ENCODE measurements at regions not wholly inside any gene's neighbourhood (a gene's known extent, or its start where the extent isn't known, plus 50 kb on each side); places are given as distances from the start of the nearest gene placed in this dataset.
"Not testable (repeated sequence)": the region's sequence is repeated elsewhere in the genome, so short reads cannot be mapped to it uniquely, and the experiment has no call there.

DNA sequence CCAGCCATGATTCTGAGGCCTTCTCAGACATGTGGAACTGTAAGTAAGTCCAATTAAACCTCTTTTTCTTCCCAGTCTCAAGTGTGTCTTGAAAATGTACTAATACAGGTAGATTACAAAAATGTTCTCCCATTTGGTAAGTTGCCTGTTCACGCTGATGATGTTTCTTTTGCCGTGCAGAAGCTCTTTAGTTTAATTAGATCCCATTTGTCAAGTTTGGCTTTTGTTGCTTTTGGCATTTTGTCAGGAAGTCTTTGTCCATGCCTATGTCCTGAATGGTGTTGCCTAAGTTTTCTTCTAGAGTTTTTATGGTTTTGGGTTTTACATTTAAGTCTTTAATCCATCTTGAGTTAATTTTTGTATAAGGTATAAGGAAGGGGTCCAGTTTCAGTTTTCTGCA is 712.5 kb upstream of the ZNF608 start:
- H3K27ac ChIP-seq (ENCODE audit: low read depth); H3K4me3 ChIP-seq (ENCODE audit: low read depth, low read length); H3K4me1 ChIP-seq (ENCODE audit: insufficient read depth); DNase-seq (ENCODE audit: extremely low spot score); H3K36me3 ChIP-seq (ENCODE audit: insufficient read depth): not testable (repeated sequence)
- WGBS, result 94% methylated on average over 2 of the region's 2 CpGs

DNA sequence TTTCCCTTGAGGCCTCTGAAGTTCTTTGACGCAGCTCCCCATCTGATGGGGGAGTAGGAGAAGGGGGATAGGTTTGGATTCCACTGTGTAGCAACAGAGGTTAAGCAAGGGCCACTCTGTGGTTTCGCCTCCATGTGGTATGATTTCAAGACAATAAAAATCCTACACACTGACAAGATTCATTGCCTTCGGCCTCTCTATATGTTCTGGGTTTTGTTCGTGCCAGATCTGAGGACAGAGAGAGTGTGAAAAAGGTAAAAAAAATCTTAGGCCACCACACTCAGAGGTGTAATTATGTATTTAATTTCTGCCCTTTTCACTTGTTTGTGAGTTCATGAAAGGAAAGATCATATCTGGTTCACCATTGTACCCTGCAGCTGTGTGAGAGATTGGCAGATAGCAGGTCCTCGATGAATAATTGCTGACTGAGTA is 715.2 kb upstream of the ZNF608 start:
- Histone ChIP-seq H3K36me3 (ENCODE audit: insufficient read depth) (no peaks in the 10 kb centered on the region), H3K4me3 (ENCODE audit: low read depth, low read length) (no peak overlapping the region), H3K27ac (ENCODE audit: low read depth) (no peak overlapping the region), H3K4me1 (ENCODE audit: insufficient read depth) (no peaks in the 10 kb centered on the region)
- no peak for DNase-seq (ENCODE audit: extremely low spot score)
- WGBS, result 88% methylated on average over 5 of the region's 5 CpGs

DNA sequence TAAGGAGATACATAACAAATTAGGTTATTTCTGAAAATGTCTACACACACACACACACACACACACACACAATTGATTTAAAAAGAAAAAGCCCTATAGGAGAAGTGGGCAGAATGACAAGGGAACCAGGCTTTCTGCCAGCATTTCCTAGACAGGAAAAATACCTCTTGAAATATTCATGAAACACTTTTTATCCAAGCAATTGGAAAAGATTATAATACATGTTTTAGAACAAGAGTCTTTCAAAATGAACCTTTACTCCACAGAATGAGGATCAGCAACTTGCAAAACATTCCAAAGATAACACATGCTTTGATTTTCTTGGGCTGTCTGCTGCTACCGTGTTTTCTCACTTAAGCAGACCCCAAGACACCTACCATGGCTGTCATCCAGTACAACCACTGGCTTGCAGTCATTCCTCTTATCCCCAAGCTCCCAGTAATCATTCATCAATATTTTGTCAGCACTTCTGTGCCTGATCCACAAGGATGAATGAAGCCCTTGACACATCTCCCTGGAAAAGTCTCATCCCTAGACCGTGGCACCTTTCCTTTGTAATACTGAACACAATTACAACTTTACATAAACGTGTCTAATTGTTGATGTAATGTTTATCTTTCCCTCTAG is 717.1 kb upstream of the ZNF608 start:
- H3K4me1 ChIP-seq (ENCODE audit: insufficient read depth), result no peaks in the 10 kb centered on the region
- no peak overlapping the region for H3K27ac ChIP-seq (ENCODE audit: low read depth)
- WGBS, result 75% methylated on average over 3 of the region's 3 CpGs
- no peak for DNase-seq (ENCODE audit: extremely low spot score)
- H3K4me3 ChIP-seq (ENCODE audit: low read depth, low read length), result no peak overlapping the region
- no peaks in the 10 kb centered on the region for H3K36me3 ChIP-seq (ENCODE audit: insufficient read depth)

DNA sequence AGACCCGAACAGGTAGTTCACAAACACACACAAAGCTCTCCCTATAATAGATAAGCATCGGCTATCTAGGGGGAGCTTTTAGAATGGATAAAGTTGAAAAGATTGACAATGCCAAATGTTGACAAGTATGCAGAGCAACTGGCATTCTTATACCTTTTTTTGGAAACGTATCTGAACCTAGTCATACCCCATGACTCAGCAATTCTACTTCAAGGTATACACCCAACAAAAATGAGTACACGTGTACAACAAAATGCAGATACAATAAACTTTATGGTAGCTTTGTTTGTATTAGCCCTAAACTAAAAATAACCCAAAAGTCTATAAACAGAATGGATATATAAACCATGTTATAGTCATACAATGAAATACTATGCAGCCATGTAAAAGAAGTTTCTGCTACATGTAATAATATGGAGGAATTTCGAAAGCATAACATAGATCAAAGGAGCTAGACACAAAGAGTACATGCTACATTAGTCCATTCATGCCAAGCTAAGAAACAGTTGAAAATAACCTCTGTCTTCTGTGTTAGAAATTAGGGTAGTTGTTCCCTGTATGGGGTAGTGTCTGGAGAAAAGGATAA is 718.5 kb upstream of the ZNF608 start:
- DNase-seq (ENCODE audit: extremely low spot score), result no peak
- WGBS, result 92% methylated on average over 5 of the region's 5 CpGs
- Histone ChIP-seq H3K4me1 (ENCODE audit: insufficient read depth) (no peaks in the 10 kb centered on the region), H3K4me3 (ENCODE audit: low read depth, low read length) (no peak overlapping the region), H3K36me3 (ENCODE audit: insufficient read depth) (no peaks in the 10 kb centered on the region), H3K27ac (ENCODE audit: low read depth) (no peak overlapping the region)

DNA sequence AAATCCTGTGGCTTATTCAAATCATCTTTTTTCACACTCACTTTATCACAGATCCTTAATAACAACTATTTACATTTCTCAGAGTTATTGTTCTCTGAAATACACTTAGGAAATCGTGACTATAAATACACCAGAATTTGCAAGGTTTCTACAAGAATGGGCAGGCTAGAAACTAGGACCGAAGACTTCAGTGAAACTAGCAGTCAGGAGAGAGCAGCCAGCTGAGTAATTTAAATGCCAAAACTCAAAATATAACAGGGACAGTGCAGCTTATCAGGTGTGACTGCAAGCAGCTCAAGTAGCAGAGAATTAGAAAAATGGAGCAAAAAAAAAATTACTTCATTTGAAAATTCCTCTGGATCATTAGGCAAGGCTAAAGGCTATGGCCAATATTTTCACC is 719.3 kb upstream of the ZNF608 start:
- no peak overlapping the region for H3K4me3 ChIP-seq (ENCODE audit: low read depth, low read length)
- H3K27ac ChIP-seq (ENCODE audit: low read depth), result no peak overlapping the region
- H3K4me1 ChIP-seq (ENCODE audit: insufficient read depth), result no peaks in the 10 kb centered on the region
- no peak for DNase-seq (ENCODE audit: extremely low spot score)
- no peaks in the 10 kb centered on the region for H3K36me3 ChIP-seq (ENCODE audit: insufficient read depth)
- WGBS, result 27% methylated on average over 2 of the region's 2 CpGs

DNA sequence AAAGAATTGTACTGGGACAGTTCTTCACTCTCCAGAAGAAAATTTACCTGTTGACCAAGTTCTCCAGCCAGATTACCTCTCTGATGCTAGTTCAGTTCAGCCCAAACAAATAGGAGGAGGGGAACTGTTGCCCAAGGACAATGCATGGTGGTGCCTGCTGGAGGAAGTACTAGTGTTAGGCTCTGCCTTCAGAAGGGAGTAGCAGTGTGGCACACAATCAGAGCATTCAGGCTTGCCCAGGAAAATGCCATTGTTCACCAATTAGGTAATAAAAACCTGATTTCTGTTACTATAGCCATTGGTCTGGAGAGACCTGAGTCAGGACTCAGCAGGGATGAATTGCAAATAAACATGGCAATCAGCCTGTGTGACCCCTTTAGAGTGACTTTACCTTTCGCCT is 720.8 kb upstream of the ZNF608 start:
- H3K27ac ChIP-seq (ENCODE audit: low read depth), result no peak overlapping the region
- H3K36me3 ChIP-seq (ENCODE audit: insufficient read depth), result no peaks in the 10 kb centered on the region
- 97% methylated on average over 1 of the region's 1 CpG for WGBS
- H3K4me3 ChIP-seq (ENCODE audit: low read depth, low read length), result no peak overlapping the region
- DNase-seq (ENCODE audit: extremely low spot score), result no peak
- no peaks in the 10 kb centered on the region for H3K4me1 ChIP-seq (ENCODE audit: insufficient read depth)

DNA sequence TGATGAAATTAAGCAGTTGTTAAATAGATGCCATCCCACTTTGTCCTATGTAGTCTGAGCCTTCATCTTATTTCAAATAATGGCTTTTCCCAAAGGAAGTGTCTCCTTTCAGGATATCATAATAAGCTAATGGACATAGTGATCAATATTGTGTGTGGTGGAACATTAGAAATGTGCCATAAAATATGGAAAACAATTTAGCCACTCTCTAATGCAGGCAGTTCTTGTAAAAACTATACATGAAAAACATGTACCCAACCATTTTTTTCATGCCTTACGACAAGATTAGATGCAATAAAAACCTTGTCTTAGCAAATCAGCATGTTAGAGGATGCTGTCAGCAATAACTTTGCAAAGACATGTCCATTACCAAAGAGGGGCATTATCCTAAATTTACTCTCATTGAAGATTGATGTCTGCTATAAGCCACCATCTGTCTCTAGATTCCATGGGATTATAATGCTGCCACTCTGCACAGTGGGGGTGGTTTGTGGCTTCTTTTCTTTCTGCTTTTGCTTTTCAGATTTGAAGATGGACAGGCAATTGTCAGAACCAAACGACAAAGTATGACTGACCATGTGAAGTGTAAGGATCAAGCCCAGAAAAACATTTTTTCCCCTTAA is 724.0 kb upstream of the ZNF608 start:
- Histone ChIP-seq H3K4me1 (ENCODE audit: insufficient read depth) (no peaks in the 10 kb centered on the region), H3K36me3 (ENCODE audit: insufficient read depth) (no peaks in the 10 kb centered on the region), H3K27ac (ENCODE audit: low read depth) (no peak overlapping the region), H3K4me3 (ENCODE audit: low read depth, low read length) (no peak overlapping the region)
- WGBS, result 81% methylated on average over 2 of the region's 2 CpGs
- DNase-seq (ENCODE audit: extremely low spot score), result no peak

DNA sequence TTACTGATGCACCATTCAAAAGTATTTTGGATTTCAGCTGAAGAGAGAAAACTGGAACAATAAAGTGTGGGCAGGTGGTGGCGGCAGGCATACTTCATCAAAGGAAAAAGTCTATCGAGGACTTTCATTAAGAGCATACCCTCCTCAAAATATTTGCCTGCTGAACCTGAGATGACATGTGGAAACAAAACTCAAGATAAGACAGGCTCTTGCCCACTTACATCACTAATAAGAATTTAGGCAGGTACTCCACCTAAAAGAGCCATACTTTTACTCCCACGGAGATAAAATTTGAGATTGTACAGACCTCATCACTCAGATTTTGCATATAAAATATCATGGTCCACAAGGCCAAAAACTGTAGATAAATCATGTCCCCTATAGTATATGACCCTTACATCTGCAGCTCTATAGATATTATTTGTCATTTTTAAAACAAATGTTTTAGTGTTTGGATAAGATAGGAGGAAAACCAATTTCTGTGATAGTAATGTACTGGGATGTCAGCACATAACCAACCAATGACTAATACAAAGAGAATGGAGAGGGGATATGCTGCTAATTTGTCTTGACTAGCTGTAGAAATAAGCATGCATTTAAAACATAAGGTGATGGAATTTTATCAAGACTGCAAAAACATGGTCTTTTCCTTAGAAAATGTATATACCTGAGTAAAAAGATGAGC is 730.6 kb upstream of the ZNF608 start:
- DNase-seq (ENCODE audit: extremely low spot score), result no peak
- 88% methylated on average over 3 of the region's 3 CpGs for WGBS
- no peak overlapping the region for H3K4me3 ChIP-seq (ENCODE audit: low read depth, low read length)
- H3K36me3 ChIP-seq (ENCODE audit: insufficient read depth), result no peaks in the 10 kb centered on the region
- H3K4me1 ChIP-seq (ENCODE audit: insufficient read depth), result no peaks in the 10 kb centered on the region
- no peak overlapping the region for H3K27ac ChIP-seq (ENCODE audit: low read depth)

DNA sequence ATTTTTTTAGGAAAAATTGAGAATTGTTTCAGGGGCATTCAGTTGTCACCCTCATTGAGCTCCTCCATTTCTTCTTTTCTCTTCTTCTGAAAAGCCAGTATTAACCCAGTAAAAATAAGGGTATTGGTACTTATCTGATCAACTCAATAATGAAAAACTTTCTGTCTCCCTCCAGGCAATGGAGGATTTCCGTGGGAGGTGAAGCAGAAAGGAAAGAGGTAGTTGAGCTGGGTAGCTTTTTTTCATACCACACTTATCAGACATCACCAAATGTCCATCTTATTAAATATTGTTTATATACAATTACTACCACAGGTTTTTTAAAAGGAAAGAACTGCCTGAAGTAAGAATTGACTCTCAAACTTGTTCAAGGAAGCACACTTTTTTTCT is 731.1 kb upstream of the ZNF608 start:
- H3K4me3 ChIP-seq (ENCODE audit: low read depth, low read length), result no peak overlapping the region
- no peaks in the 10 kb centered on the region for H3K4me1 ChIP-seq (ENCODE audit: insufficient read depth)
- no peaks in the 10 kb centered on the region for H3K36me3 ChIP-seq (ENCODE audit: insufficient read depth)
- DNase-seq (ENCODE audit: extremely low spot score), result no peak
- WGBS, result 83% methylated on average over 1 of the region's 1 CpG
- H3K27ac ChIP-seq (ENCODE audit: low read depth), result no peak overlapping the region

DNA sequence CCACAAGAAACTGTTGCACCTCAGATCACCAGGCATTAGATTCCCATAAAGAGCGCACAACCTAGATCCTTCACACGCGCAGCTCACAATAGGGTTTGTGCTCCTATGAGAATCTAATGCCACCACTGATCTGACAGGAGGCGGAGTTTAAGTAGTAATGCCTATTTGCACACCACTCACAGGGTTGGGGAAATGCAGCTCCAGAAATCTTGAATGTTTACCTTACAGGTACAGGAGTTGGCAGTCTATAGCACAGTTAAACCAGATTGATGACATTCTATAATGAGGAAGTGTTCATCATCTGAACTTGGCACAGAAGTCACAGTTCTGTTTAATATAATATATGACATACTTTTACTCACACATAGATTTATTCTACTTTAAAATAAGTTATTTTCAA is 732.2 kb upstream of the ZNF608 start:
- DNase-seq (ENCODE audit: extremely low spot score), result no peak
- Histone ChIP-seq H3K36me3 (ENCODE audit: insufficient read depth) (no peaks in the 10 kb centered on the region), H3K27ac (ENCODE audit: low read depth) (no peak overlapping the region), H3K4me1 (ENCODE audit: insufficient read depth) (no peaks in the 10 kb centered on the region), H3K4me3 (ENCODE audit: low read depth, low read length) (no peak overlapping the region)
- 96% methylated on average over 4 of the region's 4 CpGs for WGBS

DNA sequence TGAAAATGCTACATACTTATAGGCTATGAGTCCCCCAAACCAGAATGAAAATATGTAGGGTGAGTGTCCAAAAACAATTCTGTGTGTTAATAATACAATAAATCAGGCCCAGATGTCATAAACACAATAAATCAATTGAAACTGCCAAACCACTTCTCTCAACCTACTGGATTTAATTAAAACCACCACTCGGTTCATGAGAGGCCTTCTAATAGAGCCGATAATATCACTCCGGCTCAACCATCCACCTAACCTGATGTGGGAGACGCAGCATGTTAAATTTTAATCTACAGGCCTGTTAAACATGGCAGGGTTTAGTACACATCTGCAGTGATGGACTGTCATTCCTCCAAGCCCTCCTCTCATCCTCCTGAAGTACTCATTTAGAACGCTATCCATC is 734.5 kb upstream of the ZNF608 start:
- no peak for DNase-seq (ENCODE audit: extremely low spot score)
- H3K36me3 ChIP-seq (ENCODE audit: insufficient read depth), result no peaks in the 10 kb centered on the region
- 84% methylated on average over 5 of the region's 5 CpGs for WGBS
- H3K27ac ChIP-seq (ENCODE audit: low read depth), result no peak overlapping the region
- no peak overlapping the region for H3K4me3 ChIP-seq (ENCODE audit: low read depth, low read length)
- no peaks in the 10 kb centered on the region for H3K4me1 ChIP-seq (ENCODE audit: insufficient read depth)

DNA sequence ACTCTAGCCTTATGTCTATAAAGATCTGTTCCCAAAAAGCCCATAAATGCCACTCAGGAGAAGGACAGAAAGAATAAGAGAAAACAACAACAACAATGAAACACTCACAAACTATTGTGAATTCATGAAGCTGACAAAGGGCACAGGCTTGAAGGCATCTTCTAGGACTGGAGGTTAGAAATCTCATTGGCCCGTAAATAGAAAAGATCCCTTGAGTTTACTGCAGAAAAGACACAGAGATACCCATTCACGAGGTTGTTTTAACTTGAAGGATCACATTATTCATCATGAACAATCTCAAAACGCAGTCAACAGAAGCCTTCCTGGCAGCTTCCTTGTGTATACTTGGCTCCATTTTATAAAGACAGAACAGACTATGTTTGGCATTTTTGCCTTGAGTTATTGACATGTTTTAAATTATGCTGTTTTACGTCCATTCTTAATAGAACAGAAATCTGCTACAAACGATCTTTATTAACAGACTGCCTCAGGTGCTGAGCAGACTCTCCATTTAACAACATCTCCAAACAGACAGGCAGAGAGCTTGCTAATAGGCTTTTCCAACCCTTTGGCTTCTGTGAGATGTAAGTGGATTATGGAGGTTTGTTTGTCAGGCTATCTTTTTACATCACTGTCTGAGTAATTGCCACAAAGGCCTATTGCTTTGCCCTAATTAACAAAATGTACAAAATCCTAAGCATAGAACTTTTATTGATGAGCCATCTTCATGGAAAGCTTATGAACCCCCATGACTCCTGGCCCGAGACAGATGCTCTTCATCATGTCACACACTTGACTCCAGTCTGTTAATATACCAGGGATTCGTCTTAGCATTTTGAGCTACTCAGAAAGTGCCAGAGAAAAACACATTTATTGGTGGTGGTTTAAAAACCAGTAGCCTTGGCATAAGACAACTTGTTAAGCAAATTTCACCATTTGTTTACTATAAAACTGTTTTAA is 735.3 kb upstream of the ZNF608 start:
- H3K4me3 ChIP-seq (ENCODE audit: low read depth, low read length), result no peak overlapping the region
- no peaks in the 10 kb centered on the region for H3K4me1 ChIP-seq (ENCODE audit: insufficient read depth)
- no peaks in the 10 kb centered on the region for H3K36me3 ChIP-seq (ENCODE audit: insufficient read depth)
- WGBS, result 49% methylated on average over 7 of the region's 7 CpGs
- DNase-seq (ENCODE audit: extremely low spot score), result no peak
- H3K27ac ChIP-seq (ENCODE audit: low read depth), result no peak overlapping the region

DNA sequence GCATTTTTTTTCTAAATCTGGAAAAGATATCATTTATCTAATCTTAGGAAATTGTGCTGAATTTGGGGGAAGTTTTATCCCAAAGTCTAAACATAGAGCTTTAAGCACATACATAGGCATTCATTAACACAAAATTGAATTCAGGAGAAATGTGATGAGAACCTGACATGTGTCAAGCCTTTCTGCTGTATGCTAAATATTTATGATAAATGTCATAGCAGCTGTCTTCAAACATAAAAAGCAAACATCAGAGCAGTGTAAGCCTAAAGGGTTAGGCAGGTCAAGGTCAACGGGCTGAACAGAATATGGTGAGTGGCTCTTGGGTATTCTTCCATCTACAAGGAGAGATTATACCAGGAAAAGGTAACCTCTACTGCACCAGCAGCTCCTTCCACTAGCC is 737.2 kb upstream of the ZNF608 start:
- 98% methylated on average over 1 of the region's 1 CpG for WGBS
- Histone ChIP-seq H3K36me3 (ENCODE audit: insufficient read depth) (no peaks in the 10 kb centered on the region), H3K4me3 (ENCODE audit: low read depth, low read length) (no peak overlapping the region), H3K4me1 (ENCODE audit: insufficient read depth) (no peaks in the 10 kb centered on the region), H3K27ac (ENCODE audit: low read depth) (peak overlapping the region; percentile 2)
- DNase-seq (ENCODE audit: extremely low spot score), result no peak

Data from urinary bladder (tissue), 3 donors.